Left lung (tissue), 4 donors: ENCODE measurements at regions not wholly inside any gene's neighbourhood (a gene's known extent, or its start where the extent isn't known, plus 50 kb on each side); places are given as distances from the start of the nearest gene placed in this dataset.
A peak's percentile ranks its signal among the peaks of the same experiment; 100 is the strongest.

Experiments used
- ATAC-seq: fragments of 200-7000 bp; cut with Tn5 transposase; one replicate; pipeline ENCODE4 v1.9.1; 2020; ENCODE audit warnings: moderate library complexity
- DNase-seq, 4 donors: peaks; one replicate each; pipeline ENCODE4 v3.0.0-alpha.2; 2013 to 2020
- H3K27ac ChIP-seq, 2 donors: fragments of 200-600 bp; sonication (generic) in 1 of 2; one replicate each; pipeline versions ENCODE4 v1.5.0 to v1.8.0; 2020 to 2021
- H3K27me3 ChIP-seq, 2 donors: fragments of 200-600 bp; sonication (generic) in 1 of 2; one replicate each; pipeline versions ENCODE4 v1.5.0 to v1.8.0; 2020 to 2021
- H3K36me3 ChIP-seq, 2 donors: fragments of 200-600 bp; sonication (generic) in 1 of 2; one replicate each; pipeline versions ENCODE4 v1.5.0 to v1.8.0; 2020 to 2021
- H3K4me1 ChIP-seq, 2 donors: fragments of 200-600 bp; one replicate each; pipeline ENCODE4 v1.8.0; 2021
- H3K4me3 ChIP-seq, 2 donors: fragments of 200-600 bp; sonication (generic) in 1 of 2; one replicate each; pipeline versions ENCODE4 v1.5.0 to v1.8.0; 2020 to 2021; ENCODE audit warnings: mild to moderate bottlenecking in 1 of 2
- H3K9me3 ChIP-seq, 2 donors: fragments of 200-600 bp; sonication (generic) in 1 of 2; one replicate each; pipeline versions ENCODE4 v1.5.0 to v1.8.0; 2020 to 2021
- CTCF ChIP-seq, 2 donors: fragments of 200-600 bp; sonication (generic) in 1 of 2; IDR thresholded peaks; one replicate each; pipeline versions ENCODE4 v1.5.0 to v1.8.0; 2021; ENCODE audit warnings: antibody characterized with exemption in 2 of 2
- intact Hi-C, 2 donors: fragments of 100-400 bp; cut with DNase I; formaldehyde crosslinking; loops; one replicate each; pipeline versions ENCODE4 v1.11.2 to v1.14.2; 2022
- donor health status: DM: no; HTN: yes; CAD: no.
- donor health status: DM: no; HTN: no; CAD: no.

DNA sequence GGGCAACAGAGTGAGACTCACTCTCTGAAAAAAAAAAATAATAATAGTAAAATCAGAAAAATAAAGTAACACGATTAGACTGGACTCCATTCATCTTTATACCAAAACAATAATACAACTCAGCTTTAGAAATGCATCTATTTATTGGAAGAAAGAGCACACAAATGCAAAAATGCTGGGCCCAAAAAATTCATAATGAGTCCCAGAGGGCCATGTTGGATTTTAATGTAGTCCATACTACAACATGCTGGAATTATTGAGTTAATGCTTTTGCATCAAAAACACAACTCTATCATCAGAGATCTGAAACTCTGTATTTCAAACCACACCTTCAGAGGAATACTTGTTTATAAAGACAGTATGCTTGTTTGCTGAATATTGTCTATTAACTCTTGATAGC, 1614.7 kb downstream of the STIM2 start:
- ATAC-seq (no peak), DNase-seq (no peak)
- H3K4me1 ChIP-seq: no peaks in the 10 kb centered on the region
- H3K27me3 ChIP-seq: no peaks in the 10 kb centered on the region
- intact Hi-C loops: no loop called here
- no peak overlapping the region for H3K4me3 ChIP-seq
- H3K9me3 ChIP-seq: no peaks in the 10 kb centered on the region
- H3K36me3 ChIP-seq: no peaks in the 10 kb centered on the region
- no peak overlapping the region for H3K27ac ChIP-seq
- TF ChIP-seq CTCF (IDR thresholded peaks at IDR 0.05): no peak

DNA sequence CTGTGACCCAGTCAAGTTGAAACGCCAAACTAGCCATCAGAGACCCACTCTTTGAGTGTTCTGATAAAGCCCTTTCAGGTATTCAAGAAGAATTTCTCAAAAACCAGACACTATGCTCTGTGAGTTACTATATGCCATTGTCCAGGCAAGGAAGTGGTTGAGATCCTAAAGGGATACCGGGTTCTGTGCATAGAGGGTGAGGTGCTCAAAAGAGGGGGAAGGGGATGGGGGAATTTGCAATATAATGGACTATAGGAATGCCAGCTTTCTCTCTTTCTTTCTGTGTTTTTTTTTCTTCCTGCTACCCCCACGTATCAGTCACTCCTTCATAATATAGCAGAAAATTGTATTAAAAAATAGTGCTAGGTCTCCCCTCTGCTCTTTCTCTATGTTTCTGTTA, 1619.0 kb downstream of the STIM2 start:
- TF ChIP-seq CTCF (IDR thresholded peaks at IDR 0.05): no peak
- ATAC-seq (no peak), DNase-seq (no peak)
- Histone ChIP-seq H3K4me1 (no peaks in the 10 kb centered on the region), H3K27ac (no peak overlapping the region), H3K36me3 (no peaks in the 10 kb centered on the region), H3K4me3 (no peak overlapping the region), H3K27me3 (no peaks in the 10 kb centered on the region), H3K9me3 (no peaks in the 10 kb centered on the region)
- intact Hi-C loops: no loop called here

GRCh38 chr4:28481565-28481964, 1620.9 kb downstream of the STIM2 start:
- no peak for ATAC-seq

GRCh38 chr4:28482580-28483270, 1622.1 kb downstream of the STIM2 start:
- DNase-seq (no peak), ATAC-seq (no peak)
- Histone ChIP-seq H3K36me3 (no peaks in the 10 kb centered on the region), H3K27ac (no peak overlapping the region), H3K4me3 (no peak overlapping the region), H3K27me3 (no peaks in the 10 kb centered on the region), H3K4me1 (no peaks in the 10 kb centered on the region), H3K9me3 (no peaks in the 10 kb centered on the region)
- TF ChIP-seq CTCF (IDR thresholded peaks at IDR 0.05): no peak
- intact Hi-C loops: no loop called here

More at GRCh38 chr4:28481565-28481964, 1620.9 kb downstream of the STIM2 start:
- TF ChIP-seq CTCF (IDR thresholded peaks at IDR 0.05): no peak
- peak in 1 of 4 donors; percentile 10 for DNase-seq
- H3K27ac ChIP-seq: no peak overlapping the region
- no peaks in the 10 kb centered on the region for H3K36me3 ChIP-seq
- H3K4me1 ChIP-seq: no peaks in the 10 kb centered on the region
- no peaks in the 10 kb centered on the region for H3K27me3 ChIP-seq
- intact Hi-C loops: no loop called here
- no peaks in the 10 kb centered on the region for H3K9me3 ChIP-seq
- H3K4me3 ChIP-seq: no peak overlapping the region

- intact Hi-C loops: no loop called here
- Histone ChIP-seq H3K27ac (no peak overlapping the region), H3K4me3 (no peak overlapping the region), H3K36me3 (no peaks in the 10 kb centered on the region), H3K9me3 (no peaks in the 10 kb centered on the region), H3K4me1 (no peaks in the 10 kb centered on the region), H3K27me3 (no peaks in the 10 kb centered on the region)
- DNase-seq (no peak), ATAC-seq (no peak)
- TF ChIP-seq CTCF (IDR thresholded peaks at IDR 0.05): no peak
Measured at GRCh38 chr4:28488021-28488420, 1627.4 kb downstream of the STIM2 start.
